ENCODE measurements at regions not wholly inside any gene's neighbourhood (a gene's known extent, or its start where the extent isn't known, plus 50 kb on each side); places are given as distances from the start of the nearest gene placed in this dataset.

DNA sequence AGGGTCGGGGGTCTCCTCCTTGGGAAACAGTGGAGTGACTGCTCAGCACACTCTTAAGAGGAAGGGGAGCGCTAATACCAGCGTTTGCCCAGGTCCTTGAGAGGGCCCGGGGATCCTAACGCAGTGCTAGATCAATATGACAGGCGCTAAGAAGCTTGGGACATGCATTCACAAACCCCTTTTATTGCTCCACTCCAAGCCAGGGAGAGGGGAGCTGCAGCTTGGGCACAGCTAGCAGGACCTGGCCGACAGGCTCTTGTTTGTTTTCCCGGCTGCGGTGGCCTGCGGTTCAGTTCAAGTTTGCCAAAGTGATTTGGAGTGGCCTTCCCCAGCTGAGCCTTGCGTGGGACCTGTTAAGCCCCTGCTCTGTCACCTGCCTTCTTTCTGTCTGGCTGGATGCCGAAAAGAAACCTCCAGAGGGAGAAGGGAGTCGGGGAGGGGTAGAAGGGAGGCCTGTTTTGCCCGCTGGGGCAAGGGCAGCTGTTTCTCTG lies 152.1 kb downstream of the GLI2 start:
- TF ChIP-seq, protein P1, sequence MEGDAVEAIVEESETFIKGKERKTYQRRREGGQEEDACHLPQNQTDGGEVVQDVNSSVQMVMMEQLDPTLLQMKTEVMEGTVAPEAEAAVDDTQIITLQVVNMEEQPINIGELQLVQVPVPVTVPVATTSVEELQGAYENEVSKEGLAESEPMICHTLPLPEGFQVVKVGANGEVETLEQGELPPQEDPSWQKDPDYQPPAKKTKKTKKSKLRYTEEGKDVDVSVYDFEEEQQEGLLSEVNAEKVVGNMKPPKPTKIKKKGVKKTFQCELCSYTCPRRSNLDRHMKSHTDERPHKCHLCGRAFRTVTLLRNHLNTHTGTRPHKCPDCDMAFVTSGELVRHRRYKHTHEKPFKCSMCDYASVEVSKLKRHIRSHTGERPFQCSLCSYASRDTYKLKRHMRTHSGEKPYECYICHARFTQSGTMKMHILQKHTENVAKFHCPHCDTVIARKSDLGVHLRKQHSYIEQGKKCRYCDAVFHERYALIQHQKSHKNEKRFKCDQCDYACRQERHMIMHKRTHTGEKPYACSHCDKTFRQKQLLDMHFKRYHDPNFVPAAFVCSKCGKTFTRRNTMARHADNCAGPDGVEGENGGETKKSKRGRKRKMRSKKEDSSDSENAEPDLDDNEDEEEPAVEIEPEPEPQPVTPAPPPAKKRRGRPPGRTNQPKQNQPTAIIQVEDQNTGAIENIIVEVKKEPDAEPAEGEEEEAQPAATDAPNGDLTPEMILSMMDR (IDR thresholded peaks at IDR 0.05) = no peak
- TF ChIP-seq EZH2 (IDR thresholded peaks at IDR 0.05; ENCODE audit: borderline replicate concordance, insufficient read depth, low read depth, low read length, poor library complexity, severe bottlenecking) = no peak

Data from B cell (primary cell).